ENCODE measurements at regions not wholly inside any gene's neighbourhood (a gene's known extent, or its start where the extent isn't known, plus 50 kb on each side); places are given as distances from the start of the nearest gene placed in this dataset.

DNA sequence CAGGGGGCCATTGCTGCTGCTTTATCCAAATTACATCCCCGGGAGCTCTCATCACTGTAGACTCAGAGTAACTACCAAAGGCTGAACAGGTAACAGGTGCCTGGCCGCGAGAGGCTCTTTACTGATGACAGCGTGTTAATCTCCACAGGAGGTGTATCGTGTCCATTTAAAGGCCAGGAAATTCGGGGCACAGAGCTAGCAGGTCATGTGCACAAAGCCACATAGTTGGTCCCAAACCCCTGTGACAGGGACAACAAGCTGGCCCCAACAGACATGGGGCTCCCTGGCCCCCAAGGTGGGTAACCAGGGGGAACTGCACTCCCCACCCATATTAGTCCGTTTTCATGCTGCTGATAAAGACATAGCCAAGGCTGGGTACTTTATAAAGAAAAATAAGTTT is 55.3 kb upstream of the RBFOX3 start:
- Histone ChIP-seq H3K27me3 (no peaks in the 10 kb centered on the region), H3K27ac (peak overlapping the region in 2 of 4 donors; percentile 60 to 72), H3K36me3 (no peaks in the 10 kb centered on the region), H3K4me1 (peaks cover 3 to 12% (median 7%) of the 10 kb centered on the region in 4 donors), H3K4me3 (no peak overlapping the region), H3K9me3 (peaks cover 0 to 3% of the 10 kb centered on the region in 2 donors)
- 60 to 77% methylated on average over 1 to 7 of the region's 7 CpGs for WGBS, 2 donors (ENCODE audit: low coverage in 1 of 2)
- no peak for DNase-seq
- TF ChIP-seq POLR2AphosphoS5 (IDR thresholded peaks at IDR 0.05) (no peak), POLR2A (IDR thresholded peaks at IDR 0.05) (no peak)
- intact Hi-C loops (cut with DNase I; ENCODE audit: low total_unique reads) (no loop called here), in situ Hi-C loops (cut with MboI; ENCODE audit: low pct_ligation_motif_present in 1 of 4, low pct_unique_long_range_greater_than_20kb in 1 of 4, low sequenced_read_pairs in 3 of 4) (no loop called here)

GRCh38 chr17:79664930-79665737 is 54.3 kb upstream of the RBFOX3 start:
- Histone ChIP-seq H3K27me3 (no peaks in the 10 kb centered on the region), H3K4me3 (peak overlapping the region in 1 of 4 donors; percentile 14), H3K36me3 (no peaks in the 10 kb centered on the region), H3K27ac (peak overlapping the region; percentile 12 to 72 (median 54)), H3K4me1 (peaks cover 3 to 12% (median 7%) of the 10 kb centered on the region in 4 donors), H3K9me3 (peaks cover 0 to 3% of the 10 kb centered on the region in 2 donors)
- intact Hi-C loops (cut with DNase I; ENCODE audit: low total_unique reads) (no loop called here), in situ Hi-C loops (cut with MboI; ENCODE audit: low pct_ligation_motif_present in 1 of 4, low pct_unique_long_range_greater_than_20kb in 1 of 4, low sequenced_read_pairs in 3 of 4) (no loop called here)
- DNase-seq = peak; percentile 79
- peak in 2 of 3 donors; percentile 8 to 35 for TF ChIP-seq POLR2AphosphoS5 (IDR thresholded peaks at IDR 0.05)
- TF ChIP-seq, protein P1, sequence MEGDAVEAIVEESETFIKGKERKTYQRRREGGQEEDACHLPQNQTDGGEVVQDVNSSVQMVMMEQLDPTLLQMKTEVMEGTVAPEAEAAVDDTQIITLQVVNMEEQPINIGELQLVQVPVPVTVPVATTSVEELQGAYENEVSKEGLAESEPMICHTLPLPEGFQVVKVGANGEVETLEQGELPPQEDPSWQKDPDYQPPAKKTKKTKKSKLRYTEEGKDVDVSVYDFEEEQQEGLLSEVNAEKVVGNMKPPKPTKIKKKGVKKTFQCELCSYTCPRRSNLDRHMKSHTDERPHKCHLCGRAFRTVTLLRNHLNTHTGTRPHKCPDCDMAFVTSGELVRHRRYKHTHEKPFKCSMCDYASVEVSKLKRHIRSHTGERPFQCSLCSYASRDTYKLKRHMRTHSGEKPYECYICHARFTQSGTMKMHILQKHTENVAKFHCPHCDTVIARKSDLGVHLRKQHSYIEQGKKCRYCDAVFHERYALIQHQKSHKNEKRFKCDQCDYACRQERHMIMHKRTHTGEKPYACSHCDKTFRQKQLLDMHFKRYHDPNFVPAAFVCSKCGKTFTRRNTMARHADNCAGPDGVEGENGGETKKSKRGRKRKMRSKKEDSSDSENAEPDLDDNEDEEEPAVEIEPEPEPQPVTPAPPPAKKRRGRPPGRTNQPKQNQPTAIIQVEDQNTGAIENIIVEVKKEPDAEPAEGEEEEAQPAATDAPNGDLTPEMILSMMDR (IDR thresholded peaks at IDR 0.05) = no peak
- TF ChIP-seq POLR2A (IDR thresholded peaks at IDR 0.05) = no peak
- WGBS, 2 donors (ENCODE audit: low coverage in 1 of 2) = 17 to 18% methylated on average over 7 to 19 of the region's 22 CpGs

- H3K4me1 ChIP-seq = peaks cover 6 to 14% (median 8%) of the 10 kb centered on the region in 4 donors
- no peaks in the 10 kb centered on the region for H3K27me3 ChIP-seq
- in situ Hi-C loops (cut with MboI; ENCODE audit: low pct_ligation_motif_present in 1 of 4, low pct_unique_long_range_greater_than_20kb in 1 of 4, low sequenced_read_pairs in 3 of 4) (no loop called here), intact Hi-C loops (cut with DNase I; ENCODE audit: low total_unique reads) (no loop called here)
- DNase-seq = no peak
- no peak overlapping the region for H3K4me3 ChIP-seq
- no peaks in the 10 kb centered on the region for H3K36me3 ChIP-seq
- peaks cover 0 to 3% of the 10 kb centered on the region in 2 donors for H3K9me3 ChIP-seq
- H3K27ac ChIP-seq = peak overlapping the region in 1 of 4 donors; percentile 1
- TF ChIP-seq EP300 (IDR thresholded peaks at IDR 0.05; ENCODE audit: low read depth) = no peak
- peak in 1 of 3 donors; percentile 34 for TF ChIP-seq POLR2AphosphoS5 (IDR thresholded peaks at IDR 0.05)
These were observed 50.6 kb upstream of the RBFOX3 start for GRCh38 chr17:79661292-79662041.

Data from transverse colon (tissue), 4 donors.